Pancreas (tissue), 10 donors: ENCODE measurements at regions not wholly inside any gene's neighbourhood (a gene's known extent, or its start where the extent isn't known, plus 50 kb on each side); places are given as distances from the start of the nearest gene placed in this dataset.

Source experiments
- ATAC-seq, 4 donors: fragments of 200-7000 bp; cut with Tn5 transposase; one replicate each; pipeline versions ENCODE4 v1.8.0 to v1.9.1; 2020; ENCODE audit warnings: mild to moderate bottlenecking in 4 of 4, moderate library complexity in 4 of 4
- DNase-seq, 6 donors: peaks; one replicate each; pipeline ENCODE4 v3.0.0-alpha.2; 2020
- FAIRE-seq: peaks from 2 replicates; lab custom pipeline; 2012; peaks lifted over from hg19 to GRCh38; lab: Jason Lieb, UNC
- H3K27ac ChIP-seq, 4 donors: fragments of 200-600 bp; sonication (generic); 1 replicate in 3 of 4; 2 replicates in 1 of 4; pipeline versions ENCODE4 v1.5.0 to v1.8.0; 2020
- H3K27me3 ChIP-seq, 4 donors: fragments of 200-600 bp; one replicate each; pipeline ENCODE4 v1.8.0; 2021
- H3K36me3 ChIP-seq, 3 donors: fragments of 200-600 bp; sonication (generic) in 1 of 3; one replicate each; pipeline versions ENCODE4 v1.5.0 to v1.8.0; 2020 to 2021
- H3K4me1 ChIP-seq, 3 donors: fragments of 200-600 bp; one replicate each; pipeline ENCODE4 v1.8.0; 2021
- H3K4me3 ChIP-seq, 4 donors: fragments of 200-600 bp; sonication (generic) in 2 of 4; one replicate each; pipeline versions ENCODE4 v1.5.0 to v1.8.0; 2020 to 2021
- H3K9me3 ChIP-seq, 4 donors: fragments of 200-600 bp; one replicate each; pipeline ENCODE4 v1.8.0; 2021
- WGBS, 2 donors: extraction: QIAGEN DNeasy Blood & Tissue Kit; methylation state at CpG; one replicate each; pipeline ENCODE4 v1.1.7; 2013; 5-methylcytosine and 5-hydroxymethylcytosine counted together
- intact Hi-C, 3 donors: fragments of 100-400 bp; cut with DNase I; formaldehyde crosslinking; loops; one replicate each; pipeline versions ENCODE4 v1.11.1 to v1.14.2; 2022
- TF ChIP-seq, protein P1 (sequence below), 4 donors: fragments of 200-600 bp; sonication (generic) in 3 of 4; IDR thresholded peaks; one replicate each; pipeline versions ENCODE4 v1.5.0 to v1.8.0; 2021; ENCODE audit warnings: antibody characterized with exemption in 4 of 4
- donor health status: healthy with polysubstance abuse.
- donor health status: DM: no; HTN: no; CAD: no; lungs with moderate emphysema.
- donor health status: DM: no; HTN: no; CAD: no.
- donor health status: control.
- donor health status: control.
- donor health status: Bipolar disorder and iron deficiency.
- donor health status: DM: yes; HTN: yes; CAD: no.
- donor health status: DM: no; HTN: no; CAD: no.
- donor health status: DM: no; HTN: no; CAD: no.
- donor health status: DM: yes; HTN: yes; CAD: no.

DNA sequence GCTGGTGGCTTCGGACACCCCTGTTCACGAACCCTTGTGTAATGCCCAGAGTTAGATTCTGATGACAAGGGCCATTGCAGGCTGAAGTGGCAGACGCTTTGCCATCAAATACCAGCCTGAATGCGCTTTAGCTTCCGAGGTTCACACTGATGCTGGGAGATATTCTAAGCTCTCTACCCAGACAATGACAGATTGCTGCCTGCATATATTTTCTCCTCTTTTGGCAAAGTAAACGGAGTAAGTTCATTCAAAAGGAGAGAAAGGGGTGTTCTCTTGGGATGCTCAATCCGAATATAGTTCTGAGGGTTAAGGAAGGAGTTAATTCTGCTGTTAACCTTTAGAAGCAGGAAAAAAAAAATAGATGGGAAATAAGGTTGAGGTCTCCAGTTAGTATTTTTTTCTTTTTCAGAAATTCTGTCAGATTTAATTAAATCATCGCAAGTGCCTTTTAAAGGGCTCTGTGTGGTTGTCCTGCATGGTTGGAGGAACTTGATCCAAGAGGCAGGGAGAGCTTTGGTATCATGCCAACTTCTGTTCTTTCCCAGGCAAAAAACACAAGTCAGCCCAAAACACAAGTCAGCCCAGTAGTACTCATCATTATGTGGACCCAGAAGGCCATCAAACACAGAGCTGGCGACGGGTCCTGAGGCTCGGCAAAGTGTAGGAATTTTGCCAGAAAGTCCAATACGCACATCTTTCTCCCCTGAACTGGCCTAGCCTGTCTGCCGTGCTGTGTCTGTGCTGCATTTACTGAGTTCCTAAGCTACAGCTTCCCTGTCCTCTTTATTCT is 70.9 kb upstream of the ST8SIA2 start:
- TF ChIP-seq, protein P1, sequence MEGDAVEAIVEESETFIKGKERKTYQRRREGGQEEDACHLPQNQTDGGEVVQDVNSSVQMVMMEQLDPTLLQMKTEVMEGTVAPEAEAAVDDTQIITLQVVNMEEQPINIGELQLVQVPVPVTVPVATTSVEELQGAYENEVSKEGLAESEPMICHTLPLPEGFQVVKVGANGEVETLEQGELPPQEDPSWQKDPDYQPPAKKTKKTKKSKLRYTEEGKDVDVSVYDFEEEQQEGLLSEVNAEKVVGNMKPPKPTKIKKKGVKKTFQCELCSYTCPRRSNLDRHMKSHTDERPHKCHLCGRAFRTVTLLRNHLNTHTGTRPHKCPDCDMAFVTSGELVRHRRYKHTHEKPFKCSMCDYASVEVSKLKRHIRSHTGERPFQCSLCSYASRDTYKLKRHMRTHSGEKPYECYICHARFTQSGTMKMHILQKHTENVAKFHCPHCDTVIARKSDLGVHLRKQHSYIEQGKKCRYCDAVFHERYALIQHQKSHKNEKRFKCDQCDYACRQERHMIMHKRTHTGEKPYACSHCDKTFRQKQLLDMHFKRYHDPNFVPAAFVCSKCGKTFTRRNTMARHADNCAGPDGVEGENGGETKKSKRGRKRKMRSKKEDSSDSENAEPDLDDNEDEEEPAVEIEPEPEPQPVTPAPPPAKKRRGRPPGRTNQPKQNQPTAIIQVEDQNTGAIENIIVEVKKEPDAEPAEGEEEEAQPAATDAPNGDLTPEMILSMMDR (IDR thresholded peaks at IDR 0.05) = no peak
- no peak for FAIRE-seq
- no peak overlapping the region for H3K27ac ChIP-seq
- no peaks in the 10 kb centered on the region for H3K4me1 ChIP-seq
- H3K36me3 ChIP-seq = no peaks in the 10 kb centered on the region
- intact Hi-C loops = no loop called here
- peaks cover 0 to 3% (median 0%) of the 10 kb centered on the region in 4 donors for H3K27me3 ChIP-seq
- H3K4me3 ChIP-seq = no peak overlapping the region
- H3K9me3 ChIP-seq = no peaks in the 10 kb centered on the region
- no peak for DNase-seq
- ATAC-seq = no peak
- 43 to 47% methylated on average over 13 of the region's 13 CpGs for WGBS, 2 donors

GRCh38 chr15:92323525-92323924 is 70.2 kb upstream of the ST8SIA2 start:
- TF ChIP-seq, protein P1 (IDR thresholded peaks at IDR 0.05) = no peak
- H3K4me1 ChIP-seq = no peaks in the 10 kb centered on the region
- ATAC-seq = no peak
- no peaks in the 10 kb centered on the region for H3K9me3 ChIP-seq
- DNase-seq = no peak
- no peaks in the 10 kb centered on the region for H3K27me3 ChIP-seq
- intact Hi-C loops = no loop called here
- no peaks in the 10 kb centered on the region for H3K36me3 ChIP-seq
- 66% methylated on average over 3 of the region's 3 CpGs for WGBS, 2 donors
- no peak for FAIRE-seq
- H3K4me3 ChIP-seq = no peak overlapping the region
- no peak overlapping the region for H3K27ac ChIP-seq

DNA sequence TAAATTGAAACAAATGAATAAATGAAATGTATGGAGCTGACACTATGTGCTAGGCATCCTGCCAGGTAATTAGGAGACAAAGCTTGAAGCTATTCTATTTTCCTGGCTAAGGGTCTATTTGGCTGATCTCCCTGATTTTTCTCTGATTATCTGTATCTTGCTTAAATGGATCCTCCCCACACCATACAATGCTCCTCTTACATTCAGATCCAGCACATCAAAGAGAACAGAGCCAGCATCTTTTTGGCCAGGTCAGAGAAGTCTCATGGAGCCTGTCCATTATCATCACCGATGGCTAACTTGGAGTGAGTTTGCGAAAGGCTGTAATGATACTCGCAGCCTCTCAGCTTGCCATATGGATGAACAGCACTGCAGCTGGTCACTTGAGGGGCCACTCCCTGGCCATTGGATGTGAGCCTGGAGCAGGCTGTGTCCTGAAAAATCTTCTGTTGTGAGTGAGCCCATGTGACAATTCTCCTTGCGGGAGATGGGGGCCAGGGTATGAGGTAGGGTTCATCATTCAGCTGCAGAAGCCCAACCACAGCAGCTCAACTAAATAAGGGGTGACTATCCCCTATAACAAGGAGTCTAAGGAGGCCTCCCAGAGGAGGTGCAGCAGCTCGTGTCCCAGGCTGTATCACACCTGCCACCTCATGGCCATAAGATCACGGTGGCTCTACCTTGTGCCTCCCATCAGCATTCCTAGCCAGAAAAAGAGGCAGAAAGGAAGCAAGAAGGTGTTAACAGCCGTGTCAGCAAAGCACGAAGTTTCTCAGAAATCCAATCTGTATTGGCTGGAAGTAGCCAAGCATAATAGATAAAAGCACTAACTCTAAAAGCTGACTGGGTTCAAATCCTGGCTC is 69.3 kb upstream of the ST8SIA2 start:
- DNase-seq = no peak
- intact Hi-C loops = no loop called here
- Histone ChIP-seq H3K4me3 (no peak overlapping the region), H3K36me3 (no peaks in the 10 kb centered on the region), H3K4me1 (no peaks in the 10 kb centered on the region), H3K27ac (no peak overlapping the region), H3K9me3 (no peaks in the 10 kb centered on the region), H3K27me3 (no peaks in the 10 kb centered on the region)
- no peak for ATAC-seq
- WGBS, 2 donors = 64 to 71% methylated on average over 8 of the region's 8 CpGs
- no peak for FAIRE-seq
- TF ChIP-seq, protein P1 (IDR thresholded peaks at IDR 0.05) = no peak

DNA sequence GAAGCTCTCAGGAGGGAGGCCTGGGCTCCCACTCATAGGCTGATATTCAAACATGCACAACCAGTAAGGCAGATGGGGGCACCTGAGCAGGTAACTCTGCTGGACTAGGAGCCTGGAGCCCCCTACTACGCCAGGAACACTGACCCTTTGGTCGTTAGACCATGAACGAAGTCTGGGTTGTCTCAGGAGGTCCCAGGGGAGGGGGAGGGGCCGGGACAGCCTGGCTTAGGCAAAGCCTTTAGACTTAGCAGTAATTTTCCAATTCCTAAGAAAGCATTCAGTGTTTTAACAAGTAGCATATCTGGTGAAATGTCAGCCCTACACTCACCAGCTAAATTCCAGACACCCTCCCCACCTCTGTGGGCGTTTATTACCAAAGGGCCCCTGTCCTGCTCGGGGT is 67.4 kb upstream of the ST8SIA2 start:
- no peak for ATAC-seq
- Histone ChIP-seq H3K36me3 (no peaks in the 10 kb centered on the region), H3K27ac (no peak overlapping the region), H3K9me3 (no peaks in the 10 kb centered on the region), H3K27me3 (no peaks in the 10 kb centered on the region), H3K4me3 (no peak overlapping the region), H3K4me1 (no peaks in the 10 kb centered on the region)
- no peak for FAIRE-seq
- intact Hi-C loops = no loop called here
- TF ChIP-seq, protein P1 (IDR thresholded peaks at IDR 0.05) = no peak
- DNase-seq = no peak
- WGBS, 2 donors = 39 to 43% methylated on average over 6 of the region's 6 CpGs
